ENCODE measurements at regions not wholly inside any gene's neighbourhood (a gene's known extent, or its start where the extent isn't known, plus 50 kb on each side); places are given as distances from the start of the nearest gene placed in this dataset.

GRCh38 chr2:213205944-213206343, 54.5 kb upstream of the IKZF2 start:
- TF ChIP-seq EZH2 (IDR thresholded peaks at IDR 0.05; ENCODE audit: borderline replicate concordance, low read length) (no peak), CTCF (conservative IDR thresholded peaks at IDR 0.05 in 1 of 2, IDR thresholded peaks at IDR 0.05 in 1 of 2; ENCODE audit: extremely low read depth in 1 of 2, insufficient read depth in 1 of 2, low read depth in 1 of 2, low read length in 2 of 2) (no peak)

Data from mammary epithelial cell (primary cell).